ENCODE measurements at regions not wholly inside any gene's neighbourhood (a gene's known extent, or its start where the extent isn't known, plus 50 kb on each side); places are given as distances from the start of the nearest gene placed in this dataset.

DNA sequence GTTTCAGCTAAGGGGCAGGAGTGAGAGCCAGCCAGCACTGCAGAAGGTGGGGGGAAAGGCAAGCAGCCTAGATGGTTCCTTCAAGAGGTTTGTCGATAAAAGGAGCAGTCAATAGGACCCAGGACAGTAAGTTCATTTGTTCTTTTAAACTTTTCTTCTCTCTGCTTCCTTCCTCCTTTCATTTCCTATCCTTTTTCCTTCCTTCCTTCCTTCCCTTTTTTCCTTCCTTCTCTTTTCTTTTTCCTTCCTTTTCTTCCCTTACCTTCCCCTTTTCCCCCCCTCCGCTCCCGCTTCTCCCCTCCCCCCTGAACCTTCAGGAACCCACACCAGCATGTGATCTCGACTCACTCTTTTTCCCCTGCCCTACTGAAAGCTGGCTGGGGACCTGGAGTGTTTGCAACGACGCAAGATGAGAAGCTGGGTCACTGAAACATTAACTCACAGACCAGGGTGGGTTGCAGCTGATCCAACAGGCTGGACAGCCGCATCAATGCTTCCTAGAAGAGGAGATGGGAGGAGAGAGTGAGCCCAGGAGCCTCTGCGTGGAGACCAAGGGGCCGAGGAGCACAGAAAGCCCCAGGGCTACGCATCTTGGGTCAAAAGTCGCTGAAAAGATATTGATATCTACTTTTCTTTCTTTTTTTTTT lies 103.4 kb upstream of the SDK1 start:
- DNase-seq: no peak

DNA sequence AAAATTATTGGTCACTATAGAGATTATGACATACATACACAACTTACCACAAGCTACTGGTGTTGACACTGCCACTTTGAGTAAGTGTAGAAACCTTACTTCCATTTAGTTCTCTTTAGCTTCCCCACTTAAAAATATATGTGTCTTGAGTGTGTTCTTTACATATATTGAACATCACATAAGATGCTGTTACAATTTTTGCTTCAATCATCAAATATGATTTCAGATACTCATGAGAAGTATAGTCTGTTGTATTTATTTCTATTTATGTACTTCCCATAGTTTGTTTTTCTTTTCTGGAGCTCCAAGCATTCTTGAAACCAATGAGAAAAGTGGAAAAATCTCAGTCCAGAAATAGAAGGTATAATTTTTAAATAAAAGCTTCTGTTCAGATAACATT lies 102.7 kb upstream of the SDK1 start:
- DNase-seq: no peak

DNA sequence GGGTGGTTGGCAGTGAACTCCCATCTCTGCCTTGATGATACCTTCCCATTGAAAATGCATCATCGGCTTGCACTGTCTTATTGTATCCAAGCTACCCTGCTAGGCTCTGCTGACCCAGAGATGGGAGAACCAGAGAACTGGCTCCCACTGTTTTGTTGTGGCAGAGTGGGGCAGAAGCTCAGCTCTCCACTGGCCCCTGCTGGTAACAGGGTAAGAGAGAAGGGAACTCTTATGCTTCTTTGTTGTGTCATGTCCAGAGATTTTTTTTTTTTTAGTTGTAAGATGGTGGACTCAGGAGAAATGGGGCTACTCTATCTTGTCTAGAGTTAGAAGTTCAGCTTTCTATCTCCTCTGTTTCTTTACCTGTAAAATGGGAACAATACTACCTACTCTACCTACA lies 100.5 kb upstream of the SDK1 start:
- DNase-seq: peak in 1 of 2 experiments; percentile 16

DNA sequence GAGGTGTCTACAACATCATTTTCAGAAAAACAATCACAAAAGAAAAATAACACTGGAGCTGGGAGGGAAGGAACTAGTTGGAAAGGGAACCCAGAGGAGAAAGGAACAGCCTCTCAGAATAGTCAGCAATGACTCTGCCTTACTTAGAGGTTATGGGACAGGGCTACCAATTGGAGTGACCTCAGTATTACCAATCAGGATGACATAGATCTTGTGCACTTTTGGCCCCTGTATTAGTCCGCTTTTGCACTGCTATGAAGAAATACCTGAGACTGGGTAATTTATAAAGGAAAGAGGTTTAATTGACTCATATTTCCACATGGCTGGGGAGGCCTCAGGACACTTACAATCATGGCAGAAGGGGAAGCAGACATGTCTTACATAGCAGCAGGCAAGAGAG lies 99.7 kb upstream of the SDK1 start:
- DNase-seq: no peak

DNA sequence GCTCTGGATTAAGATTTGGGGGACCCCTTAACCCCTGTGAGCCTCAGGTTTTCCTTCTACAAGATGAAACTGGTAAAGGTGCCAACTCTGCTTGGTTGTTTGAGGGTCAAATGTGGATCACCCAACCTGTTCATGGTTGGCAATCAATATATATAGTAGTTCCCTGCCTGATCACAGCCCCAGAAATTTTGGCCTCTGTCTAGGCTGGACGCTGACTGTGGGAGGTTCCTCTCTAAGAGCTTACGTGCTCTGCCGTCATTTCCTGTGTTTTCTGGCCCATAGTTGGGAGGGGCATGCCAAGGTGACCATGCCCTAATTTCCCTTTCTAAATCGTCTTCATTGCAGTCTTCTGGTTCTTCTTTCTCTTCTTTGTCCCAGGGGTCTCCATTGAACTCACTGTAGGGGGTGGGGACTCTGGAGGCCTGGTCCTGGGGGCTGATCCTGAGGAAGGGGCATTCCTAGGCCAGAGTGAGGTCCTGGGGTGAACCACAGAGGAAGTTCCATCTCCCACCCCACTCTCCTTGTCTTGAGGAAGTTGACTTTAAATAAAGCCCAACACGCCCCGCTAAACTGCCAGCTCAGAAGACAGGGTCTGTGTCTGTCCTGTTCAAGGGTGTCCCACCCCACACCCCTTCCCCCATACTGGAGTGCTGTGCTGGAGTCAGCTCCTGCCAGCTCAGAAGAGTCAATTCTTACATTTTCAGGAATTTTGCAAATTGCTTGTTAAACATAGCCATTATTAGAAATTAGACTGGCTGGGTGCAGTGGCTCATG lies 98.9 kb upstream of the SDK1 start:
- no peak for DNase-seq

DNA sequence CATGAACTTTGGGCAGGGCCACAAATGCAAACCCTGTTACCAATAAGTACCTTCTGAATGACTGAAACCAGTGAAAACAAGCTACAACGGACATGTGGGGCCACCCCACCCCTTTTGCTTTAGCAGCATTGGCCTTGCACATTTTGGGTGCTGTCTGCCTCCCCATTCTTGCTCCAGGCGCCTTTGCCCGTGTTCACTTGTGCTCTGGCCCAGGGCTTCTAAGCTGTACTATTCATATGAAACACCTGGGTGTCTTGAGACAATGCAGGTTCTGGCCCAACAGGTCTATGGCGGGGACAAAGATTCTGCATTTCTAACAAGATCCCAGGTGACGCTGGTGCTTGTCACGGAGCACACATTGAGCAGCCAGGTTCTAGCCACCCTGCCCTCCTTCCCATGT lies 96.5 kb upstream of the SDK1 start:
- DNase-seq: no peak

DNA sequence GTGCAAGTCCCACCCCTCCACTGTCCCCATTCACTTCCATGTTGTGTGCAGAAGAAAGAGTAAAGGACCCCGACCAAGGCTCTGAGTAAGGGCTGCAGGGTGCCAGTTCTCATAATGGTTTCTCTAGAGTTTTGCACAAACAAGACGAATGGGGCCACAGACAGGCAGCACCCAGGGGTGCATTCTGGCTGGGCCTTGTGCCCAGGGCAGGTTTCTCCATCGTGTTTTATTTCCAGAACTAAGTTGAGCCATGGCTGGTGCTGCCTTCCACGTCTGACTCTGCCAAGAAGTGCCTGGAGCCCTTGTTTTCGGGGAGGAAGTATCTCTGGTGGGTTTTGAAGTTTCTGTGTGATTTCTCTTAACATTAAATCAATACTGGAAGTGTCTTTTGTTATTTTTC lies 95.0 kb upstream of the SDK1 start:
- no peak for DNase-seq

DNA sequence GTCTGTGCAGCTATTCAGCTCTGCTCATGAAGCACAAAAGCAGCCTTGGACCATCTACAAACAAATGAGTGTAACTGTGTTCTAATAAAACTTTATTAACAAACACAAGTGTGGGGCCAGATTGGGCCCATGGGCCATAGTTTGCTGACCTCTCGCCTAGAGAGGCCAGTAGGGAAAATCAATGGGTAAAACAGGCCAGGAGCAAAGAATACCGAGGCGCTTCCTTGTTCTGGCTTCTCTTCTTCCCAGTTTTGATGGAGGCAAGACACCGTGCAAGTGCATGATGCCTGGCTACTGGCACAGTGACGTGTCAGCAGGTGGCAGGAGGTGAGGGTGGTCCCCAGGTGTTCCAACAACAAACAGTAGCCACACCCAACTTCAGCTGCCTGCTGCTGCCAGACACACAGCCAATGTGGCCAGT lies 94.3 kb upstream of the SDK1 start:
- DNase-seq: no peak

DNA sequence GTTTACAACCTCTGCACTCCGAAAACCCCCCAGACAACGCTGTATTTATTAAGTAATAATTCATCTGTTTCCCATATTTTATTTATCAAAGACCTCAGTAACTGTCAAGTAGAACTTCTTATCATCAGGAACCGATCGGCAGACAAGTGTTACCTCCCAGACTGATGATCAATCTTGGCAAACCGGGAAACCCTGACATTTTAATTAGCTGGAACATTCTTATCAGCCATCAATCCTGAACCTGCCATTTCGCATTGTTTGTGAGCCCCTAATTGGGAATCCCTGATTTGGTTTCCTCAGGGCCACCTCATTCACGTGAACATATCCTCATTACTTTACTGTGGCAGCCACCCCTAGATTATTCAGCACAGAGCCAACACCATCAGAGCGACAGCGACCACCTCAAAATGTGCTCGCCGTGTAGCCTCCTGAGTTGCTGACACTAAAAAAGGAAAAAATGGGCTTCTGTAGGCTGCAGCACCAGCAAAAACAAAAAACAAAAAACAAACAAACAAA lies 93.6 kb upstream of the SDK1 start:
- no peak for DNase-seq

DNA sequence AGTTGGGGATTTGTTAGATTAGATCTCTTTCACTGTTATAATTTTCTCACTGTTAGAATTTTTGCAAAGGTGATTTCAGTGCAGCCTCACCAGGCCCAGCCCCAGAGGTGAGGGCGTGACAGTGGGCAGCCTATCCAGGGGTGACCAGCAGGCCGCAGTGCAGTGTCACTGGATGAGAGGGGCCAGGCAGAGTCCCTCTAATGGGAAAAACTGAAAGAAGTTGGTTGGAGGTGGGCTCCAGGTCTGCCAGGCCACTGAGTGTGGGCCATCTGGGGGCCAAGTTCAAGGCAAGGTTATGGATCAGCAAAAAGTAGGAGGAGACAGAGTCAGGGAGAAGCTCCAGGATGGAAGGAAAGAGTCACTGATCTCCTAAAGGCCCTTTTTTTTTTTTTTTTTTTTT lies 90.5 kb upstream of the SDK1 start:
- no peak for DNase-seq

DNA sequence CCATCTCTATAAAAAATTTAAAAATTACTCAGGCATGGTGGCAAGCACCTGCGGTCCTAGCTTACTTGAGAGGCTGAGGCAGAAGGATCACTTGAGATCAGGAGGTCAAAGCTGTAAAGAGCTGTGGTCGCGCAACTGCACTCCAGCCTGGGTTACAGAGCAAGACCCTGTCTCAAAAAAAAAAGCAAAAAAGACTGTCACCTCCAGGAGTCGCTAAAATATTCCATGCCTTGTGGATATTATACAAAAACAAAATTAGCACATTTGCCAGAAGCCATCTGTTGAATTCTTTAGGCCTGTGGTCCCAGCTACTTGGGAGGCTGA lies 87.0 kb upstream of the SDK1 start:
- DNase-seq: no peak

DNA sequence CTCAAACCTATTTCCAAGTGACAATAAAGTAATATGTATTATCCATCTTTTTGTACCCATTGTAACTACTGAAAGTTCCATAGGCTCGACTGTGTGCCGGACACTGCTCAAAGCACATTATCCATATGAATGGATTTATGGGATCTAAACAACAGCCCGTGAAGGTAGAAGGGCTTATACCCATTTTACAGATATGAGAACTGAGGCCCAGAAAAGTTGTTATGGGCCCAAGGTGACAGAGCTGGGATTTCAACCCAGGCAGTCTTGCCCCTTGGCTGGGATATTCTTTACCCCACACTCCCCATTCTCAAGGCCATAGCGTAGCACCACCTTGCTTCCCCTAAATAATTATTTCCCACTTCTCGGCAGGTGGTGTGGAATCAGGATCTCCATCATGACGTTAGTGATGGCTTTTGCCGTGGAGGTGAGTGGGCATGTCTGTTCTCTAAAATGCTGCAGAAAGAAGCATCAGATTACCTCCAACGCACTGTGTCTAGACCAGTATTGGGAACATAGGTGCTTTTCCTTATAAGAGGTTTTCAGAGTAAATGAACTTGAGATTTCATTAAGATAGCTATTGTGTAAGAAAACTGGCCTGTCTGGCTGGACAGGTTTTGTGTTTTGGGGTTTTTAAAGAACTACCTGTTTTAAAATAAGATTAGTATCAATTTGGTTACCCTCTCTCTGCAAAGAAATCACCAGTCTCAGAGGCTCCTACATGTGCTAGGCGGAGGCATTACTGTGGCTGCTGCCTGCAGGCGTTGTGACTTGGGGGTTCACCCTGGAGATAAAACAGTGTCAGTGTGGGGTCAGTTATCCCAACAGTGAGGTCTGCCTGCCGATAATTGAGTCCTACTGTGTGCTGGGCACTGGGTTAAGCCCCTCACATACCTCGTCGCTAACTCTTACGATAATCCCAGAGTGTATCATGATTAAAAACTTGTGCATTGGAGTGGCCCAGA lies 85.1 kb upstream of the SDK1 start:
- DNase-seq: no peak

DNA sequence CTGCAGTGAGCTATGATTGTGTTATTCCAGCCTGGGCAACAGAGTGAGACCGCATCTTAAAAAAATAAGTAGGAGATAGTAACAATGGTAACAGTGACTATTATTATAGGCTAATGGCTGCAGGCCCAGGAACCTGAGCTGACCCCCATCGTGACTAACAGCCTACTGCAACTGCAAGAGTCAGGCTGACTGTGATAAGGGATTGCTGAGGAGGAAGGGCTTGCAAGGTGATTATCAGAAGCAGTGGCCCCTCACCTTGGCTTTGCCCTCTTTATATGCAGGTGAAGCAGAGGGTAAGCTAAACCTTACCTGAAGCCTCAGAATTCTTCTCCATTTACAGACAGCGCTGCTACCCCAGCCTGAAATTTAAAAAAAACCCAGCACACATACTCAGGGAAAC lies 83.9 kb upstream of the SDK1 start:
- no peak for DNase-seq

DNA sequence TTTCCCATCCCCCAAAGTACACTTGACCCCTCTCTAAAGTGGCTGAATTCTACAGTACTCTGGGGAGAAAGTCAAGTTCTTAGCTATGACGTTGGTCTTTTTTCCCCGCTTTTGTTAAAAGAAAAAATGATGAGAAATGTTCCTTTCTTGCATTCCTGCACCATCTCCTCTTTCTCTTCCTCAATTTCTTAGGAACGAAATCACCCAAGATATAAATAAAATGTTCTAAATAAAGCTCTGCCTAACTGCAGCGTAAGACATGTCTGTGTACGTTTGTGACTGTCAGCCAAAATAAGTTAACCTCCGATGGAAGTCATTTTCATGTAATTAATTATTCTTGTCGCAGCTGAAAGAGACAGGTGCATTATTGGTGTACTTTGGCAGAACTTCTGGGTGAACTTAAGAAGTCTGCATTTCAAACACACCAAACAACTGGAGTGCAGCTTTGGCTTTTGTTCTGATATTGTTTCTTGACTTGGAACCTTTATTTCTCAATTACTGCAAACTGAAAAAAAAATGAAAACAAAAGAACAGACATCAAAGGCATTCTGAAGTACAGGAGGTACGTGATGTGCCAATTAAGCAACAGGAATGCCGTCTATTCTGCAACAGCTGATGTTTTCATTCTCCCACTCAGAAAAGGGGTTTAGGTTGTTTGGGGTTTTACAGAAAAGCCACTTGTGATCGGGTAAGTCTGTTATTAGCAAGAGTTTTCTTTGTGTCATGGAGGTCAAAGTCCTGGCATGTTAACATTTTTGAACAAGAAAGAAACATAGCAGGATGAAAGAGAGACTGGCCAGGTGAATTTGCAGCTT lies 82.4 kb upstream of the SDK1 start:
- no peak for DNase-seq

DNA sequence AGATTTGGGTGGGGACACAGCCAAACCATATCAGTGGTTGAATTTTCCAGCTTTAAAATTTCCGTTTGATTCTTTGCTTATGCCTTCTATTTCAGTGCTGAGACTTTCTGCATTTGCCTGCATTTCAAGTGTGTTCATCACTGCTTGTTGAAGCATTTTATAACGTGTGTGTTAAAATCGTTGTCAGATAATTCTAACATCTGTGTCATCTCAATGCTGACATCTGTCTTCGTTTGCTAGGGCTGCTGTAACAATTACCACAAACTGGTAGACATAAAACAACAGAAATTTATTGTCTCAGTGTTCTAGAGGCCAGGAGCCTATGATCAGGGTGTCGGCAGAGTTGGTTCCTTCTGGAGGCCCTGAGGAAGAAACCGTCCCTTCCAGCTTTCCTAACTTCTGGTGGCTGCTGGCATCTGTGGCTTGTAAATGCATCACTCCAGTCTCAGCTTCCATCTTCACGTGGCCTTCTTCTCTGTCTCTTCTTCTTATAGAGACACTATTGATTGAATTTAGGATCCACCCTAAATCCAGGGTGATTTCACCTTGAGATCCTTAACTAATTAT lies 71.1 kb upstream of the SDK1 start:
- DNase-seq: no peak

DNA sequence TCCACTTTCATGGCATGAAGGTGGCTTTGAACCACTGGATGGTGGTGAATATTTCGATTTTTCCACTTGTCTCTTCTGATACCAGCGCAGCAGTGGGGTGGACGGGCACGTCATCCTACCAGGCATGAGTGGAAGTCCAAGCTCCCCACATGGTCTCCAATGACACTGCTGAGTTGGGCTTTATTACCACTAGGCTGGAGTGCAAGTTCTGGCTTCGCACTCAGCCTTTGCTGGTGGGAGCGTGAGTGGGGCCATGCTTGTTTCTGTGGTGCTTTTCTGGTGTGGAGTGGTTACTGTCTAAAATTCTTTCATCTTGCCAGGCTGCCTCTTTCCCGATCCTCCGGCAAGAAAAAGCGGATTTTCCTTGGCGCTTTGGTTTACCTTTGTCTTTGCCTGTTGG lies 70.1 kb upstream of the SDK1 start:
- no peak for DNase-seq

DNA sequence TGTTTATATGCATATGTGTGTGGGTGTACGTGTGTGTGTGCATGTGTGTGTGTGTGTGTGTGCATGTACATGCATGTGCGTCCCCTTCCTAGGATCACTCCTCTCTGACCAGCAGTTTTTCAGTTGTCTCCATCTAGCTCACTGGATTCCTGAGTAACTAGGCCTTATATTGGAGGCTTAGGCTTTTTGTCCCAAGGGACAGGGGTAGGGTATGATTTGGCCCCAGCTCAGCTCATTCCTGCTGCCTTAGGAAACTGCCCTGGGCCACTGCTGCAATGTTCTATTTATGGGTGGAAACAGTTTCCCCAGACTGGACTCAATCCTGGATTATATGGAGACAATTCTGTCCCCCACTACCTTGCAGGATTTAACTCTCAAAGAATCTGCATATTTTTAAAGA lies 68.8 kb upstream of the SDK1 start:
- DNase-seq: no peak

DNA sequence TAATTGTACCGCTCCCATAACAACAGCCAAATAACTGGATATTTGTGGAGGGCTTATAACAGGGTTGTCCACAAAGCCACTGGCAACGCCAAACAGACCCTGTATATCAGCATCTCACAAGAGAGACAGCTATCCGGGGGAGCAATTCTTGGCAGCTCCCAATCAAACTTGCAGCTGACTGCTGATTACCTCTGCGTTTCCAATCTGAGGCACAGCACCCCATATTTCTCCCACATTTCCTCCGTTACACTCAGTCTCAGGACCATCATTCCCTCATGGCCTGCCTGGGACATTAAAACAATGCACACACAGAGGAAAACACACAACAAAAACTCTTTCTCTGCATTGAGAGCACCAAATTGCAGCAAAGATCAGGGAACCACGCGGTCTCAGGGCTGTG lies 67.8 kb upstream of the SDK1 start:
- no peak for DNase-seq

DNA sequence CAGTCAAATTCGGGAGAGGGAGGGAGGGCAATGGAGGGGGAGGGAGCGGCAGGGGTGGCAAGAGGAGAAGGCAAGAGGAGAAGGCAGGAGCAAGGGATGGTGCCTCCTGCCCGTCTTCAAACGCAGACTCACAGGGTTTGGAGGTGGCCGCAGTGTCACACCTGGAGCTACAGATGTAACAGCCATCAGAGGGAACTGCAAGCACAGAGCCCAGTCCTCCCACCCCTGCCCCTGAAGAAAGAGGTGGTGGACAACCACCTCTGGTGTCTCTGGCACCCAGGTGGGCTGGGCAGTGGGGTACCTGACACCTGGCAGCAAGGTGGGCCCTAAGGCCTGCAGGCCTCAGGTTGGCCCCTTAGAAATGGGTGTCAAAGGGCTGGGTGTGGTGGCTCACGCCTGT lies 67.0 kb upstream of the SDK1 start:
- DNase-seq: no peak

DNA sequence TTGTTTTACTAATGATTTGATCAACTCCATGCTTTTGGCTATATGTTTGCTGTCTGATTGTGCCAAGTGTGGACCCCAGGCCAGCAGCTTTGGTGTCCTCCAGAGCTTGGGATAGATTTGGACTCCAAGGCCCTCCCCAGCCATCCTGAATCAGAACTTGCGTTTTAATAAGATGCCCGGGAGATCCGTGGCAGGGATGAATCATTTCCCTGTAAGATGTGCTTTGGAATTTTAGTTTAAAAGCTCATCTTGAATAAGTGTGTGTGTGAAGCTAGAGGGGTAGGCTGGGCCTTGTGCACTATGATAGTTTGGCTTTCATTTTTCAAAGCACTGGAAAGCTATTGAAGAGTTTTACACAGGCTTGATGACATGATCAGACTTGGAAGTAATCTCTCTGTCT lies 66.2 kb upstream of the SDK1 start:
- no peak for DNase-seq

DNA sequence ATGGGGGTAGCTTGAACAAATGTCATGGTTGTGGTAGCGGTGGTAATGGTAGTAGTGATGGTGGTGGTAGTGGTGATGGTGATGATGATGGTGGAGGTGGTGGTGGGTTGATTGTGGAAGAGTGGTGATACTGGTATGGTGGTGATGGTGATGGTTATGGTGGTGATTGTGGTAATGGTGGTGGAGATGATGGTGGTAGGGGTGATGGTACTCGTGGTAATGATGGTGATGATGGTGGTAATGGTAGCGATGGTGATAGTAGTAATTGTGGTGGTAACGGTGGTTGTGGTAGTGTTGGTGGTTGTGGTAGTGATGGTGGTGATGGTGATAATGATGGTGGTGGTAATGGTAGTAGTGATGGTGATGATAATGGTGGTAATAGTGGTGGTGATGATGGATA lies 65.7 kb upstream of the SDK1 start:
- no peak for DNase-seq

DNA sequence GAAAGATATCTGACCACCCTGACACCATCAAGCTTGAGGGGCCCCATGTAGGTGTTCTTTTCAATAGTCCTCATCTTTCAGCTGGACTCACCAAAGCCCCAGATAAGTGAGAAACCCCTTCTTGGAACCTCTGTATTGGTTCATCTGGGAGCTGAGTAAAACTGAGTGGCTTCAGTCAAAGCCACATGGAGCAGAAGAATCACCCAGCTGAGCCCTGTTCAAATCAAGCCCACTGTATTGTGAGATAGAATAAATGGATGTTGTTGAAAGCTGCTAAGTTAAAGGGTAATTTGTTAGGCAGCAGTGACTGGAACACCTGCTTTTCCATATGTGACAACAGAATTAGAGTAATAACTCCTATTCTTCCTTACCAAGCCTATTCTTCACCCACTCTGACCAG lies 64.8 kb upstream of the SDK1 start:
- DNase-seq: no peak

All from SW 1271 (cell line).